ENCODE measurements at regions not wholly inside any gene's neighbourhood (a gene's known extent, or its start where the extent isn't known, plus 50 kb on each side); places are given as distances from the start of the nearest gene placed in this dataset.

GRCh38 chr15:81955382-81956062 is 90.3 kb downstream of the MEX3B start:
- H3K27me3 ChIP-seq (ENCODE audit: insufficient read depth, poor library complexity, severe bottlenecking): no peaks in the 10 kb centered on the region
- no peaks in the 10 kb centered on the region for H3K9me3 ChIP-seq (ENCODE audit: severe bottlenecking)
- ATAC-seq (ENCODE audit: low read depth) (peak; percentile 51), DNase-seq (ENCODE audit: low spot score) (no peak)
- H3K36me3 ChIP-seq (ENCODE audit: low read depth): no peaks in the 10 kb centered on the region
- H3K27ac ChIP-seq (ENCODE audit: poor library complexity, severe bottlenecking): no peak overlapping the region
- TF ChIP-seq, protein P1, sequence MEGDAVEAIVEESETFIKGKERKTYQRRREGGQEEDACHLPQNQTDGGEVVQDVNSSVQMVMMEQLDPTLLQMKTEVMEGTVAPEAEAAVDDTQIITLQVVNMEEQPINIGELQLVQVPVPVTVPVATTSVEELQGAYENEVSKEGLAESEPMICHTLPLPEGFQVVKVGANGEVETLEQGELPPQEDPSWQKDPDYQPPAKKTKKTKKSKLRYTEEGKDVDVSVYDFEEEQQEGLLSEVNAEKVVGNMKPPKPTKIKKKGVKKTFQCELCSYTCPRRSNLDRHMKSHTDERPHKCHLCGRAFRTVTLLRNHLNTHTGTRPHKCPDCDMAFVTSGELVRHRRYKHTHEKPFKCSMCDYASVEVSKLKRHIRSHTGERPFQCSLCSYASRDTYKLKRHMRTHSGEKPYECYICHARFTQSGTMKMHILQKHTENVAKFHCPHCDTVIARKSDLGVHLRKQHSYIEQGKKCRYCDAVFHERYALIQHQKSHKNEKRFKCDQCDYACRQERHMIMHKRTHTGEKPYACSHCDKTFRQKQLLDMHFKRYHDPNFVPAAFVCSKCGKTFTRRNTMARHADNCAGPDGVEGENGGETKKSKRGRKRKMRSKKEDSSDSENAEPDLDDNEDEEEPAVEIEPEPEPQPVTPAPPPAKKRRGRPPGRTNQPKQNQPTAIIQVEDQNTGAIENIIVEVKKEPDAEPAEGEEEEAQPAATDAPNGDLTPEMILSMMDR (IDR thresholded peaks at IDR 0.05; ENCODE audit: poor library complexity, severe bottlenecking): no peak
- no peak overlapping the region for H3K4me3 ChIP-seq (ENCODE audit: severe bottlenecking)
- H3K4me1 ChIP-seq (ENCODE audit: insufficient read depth, poor library complexity, severe bottlenecking): no peaks in the 10 kb centered on the region

GRCh38 chr15:81954158-81954783 is 91.5 kb downstream of the MEX3B start:
- TF ChIP-seq, protein P1 (IDR thresholded peaks at IDR 0.05; ENCODE audit: poor library complexity, severe bottlenecking): no peak
- ATAC-seq (ENCODE audit: low read depth) (no peak), DNase-seq (ENCODE audit: low spot score) (no peak)
- Histone ChIP-seq H3K4me1 (ENCODE audit: insufficient read depth, poor library complexity, severe bottlenecking) (no peaks in the 10 kb centered on the region), H3K9me3 (ENCODE audit: severe bottlenecking) (no peaks in the 10 kb centered on the region), H3K36me3 (ENCODE audit: low read depth) (no peaks in the 10 kb centered on the region), H3K27me3 (ENCODE audit: insufficient read depth, poor library complexity, severe bottlenecking) (no peaks in the 10 kb centered on the region), H3K4me3 (ENCODE audit: severe bottlenecking) (no peak overlapping the region), H3K27ac (ENCODE audit: poor library complexity, severe bottlenecking) (no peak overlapping the region)

- TF ChIP-seq, protein P1 (IDR thresholded peaks at IDR 0.05; ENCODE audit: poor library complexity, severe bottlenecking): no peak
- H3K36me3 ChIP-seq (ENCODE audit: low read depth): no peaks in the 10 kb centered on the region
- H3K4me1 ChIP-seq (ENCODE audit: insufficient read depth, poor library complexity, severe bottlenecking): no peaks in the 10 kb centered on the region
- no peak overlapping the region for H3K4me3 ChIP-seq (ENCODE audit: severe bottlenecking)
- DNase-seq (ENCODE audit: low spot score): no peak
- ATAC-seq (ENCODE audit: low read depth): no peak
- H3K9me3 ChIP-seq (ENCODE audit: severe bottlenecking): no peaks in the 10 kb centered on the region
- no peaks in the 10 kb centered on the region for H3K27me3 ChIP-seq (ENCODE audit: insufficient read depth, poor library complexity, severe bottlenecking)
- H3K27ac ChIP-seq (ENCODE audit: poor library complexity, severe bottlenecking): no peak overlapping the region
These were observed 94.9 kb downstream of the MEX3B start for GRCh38 chr15:81950841-81951414.

DNA sequence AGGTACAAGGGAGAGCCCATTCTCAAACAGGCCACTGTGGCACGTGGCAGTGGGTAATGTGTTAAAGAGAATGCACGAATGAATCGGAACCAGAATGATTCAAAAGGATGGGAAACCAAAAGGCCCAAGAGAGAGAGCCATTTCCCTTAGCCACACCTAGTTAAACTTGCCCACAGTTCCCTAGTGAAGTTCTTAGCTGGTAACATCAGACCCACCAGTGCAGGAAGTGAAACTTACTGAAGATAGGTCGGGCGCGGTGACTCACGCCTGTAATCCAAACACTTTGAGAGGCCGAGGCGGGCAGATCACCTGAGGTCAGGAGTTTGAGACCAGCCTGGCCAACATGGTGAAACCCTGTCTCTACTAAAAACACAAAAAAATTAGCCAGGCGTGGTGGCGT is 97.1 kb downstream of the MEX3B start:
- DNase-seq (ENCODE audit: low spot score): no peak
- TF ChIP-seq, protein P1 (IDR thresholded peaks at IDR 0.05; ENCODE audit: poor library complexity, severe bottlenecking): no peak
- Histone ChIP-seq H3K27me3 (ENCODE audit: insufficient read depth, poor library complexity, severe bottlenecking) (no peaks in the 10 kb centered on the region), H3K4me3 (ENCODE audit: severe bottlenecking) (no peak overlapping the region), H3K27ac (ENCODE audit: poor library complexity, severe bottlenecking) (no peak overlapping the region), H3K36me3 (ENCODE audit: low read depth) (no peaks in the 10 kb centered on the region), H3K4me1 (ENCODE audit: insufficient read depth, poor library complexity, severe bottlenecking) (no peaks in the 10 kb centered on the region), H3K9me3 (ENCODE audit: severe bottlenecking) (no peaks in the 10 kb centered on the region)
- ATAC-seq (ENCODE audit: low read depth): no peak

- H3K4me1 ChIP-seq (ENCODE audit: insufficient read depth, poor library complexity, severe bottlenecking): no peaks in the 10 kb centered on the region
- H3K9me3 ChIP-seq (ENCODE audit: severe bottlenecking): no peaks in the 10 kb centered on the region
- TF ChIP-seq, protein P1 (IDR thresholded peaks at IDR 0.05; ENCODE audit: poor library complexity, severe bottlenecking): no peak
- no peak for ATAC-seq (ENCODE audit: low read depth)
- DNase-seq (ENCODE audit: low spot score): no peak
- H3K27me3 ChIP-seq (ENCODE audit: insufficient read depth, poor library complexity, severe bottlenecking): no peaks in the 10 kb centered on the region
- H3K4me3 ChIP-seq (ENCODE audit: severe bottlenecking): no peak overlapping the region
- H3K27ac ChIP-seq (ENCODE audit: poor library complexity, severe bottlenecking): no peak overlapping the region
- H3K36me3 ChIP-seq (ENCODE audit: low read depth): no peaks in the 10 kb centered on the region
These were observed 97.6 kb downstream of the MEX3B start for GRCh38 chr15:81948222-81948621.

All from RWPE2 (cell line).